Trophoblast cell (in vitro differentiated cells and primary cell): ENCODE measurements at regions not wholly inside any gene's neighbourhood (a gene's known extent, or its start where the extent isn't known, plus 50 kb on each side); places are given as distances from the start of the nearest gene placed in this dataset.

Source experiments
- DNase-seq, 2 donors: peaks; one replicate each; pipeline ENCODE4 v3.0.0-alpha.2; 2016
- H2AFZ ChIP-seq: 2 replicates; pipeline ENCODE4 v1.6.1; 2013; ENCODE audit warnings: low read length, moderate library complexity, mild to moderate bottlenecking; ENCODE audit not compliant: insufficient read depth, poor library complexity
- H2AK5ac ChIP-seq: 2 replicates; pipeline ENCODE4 v1.6.1; 2013; ENCODE audit warnings: mild to moderate bottlenecking, low read length
- H2BK120ac ChIP-seq: 2 replicates; pipeline ENCODE4 v1.6.1; 2013; ENCODE audit warnings: low read length, mild to moderate bottlenecking, moderate library complexity; ENCODE audit not compliant: insufficient read depth, poor library complexity
- H2BK12ac ChIP-seq: 2 replicates; pipeline ENCODE4 v1.6.1; 2013; ENCODE audit warnings: mild to moderate bottlenecking, low read length, moderate library complexity
- H2BK5ac ChIP-seq: 2 replicates; pipeline ENCODE4 v1.6.1; 2013; ENCODE audit warnings: low read length, low read depth, moderate library complexity, mild to moderate bottlenecking; ENCODE audit not compliant: poor library complexity
- H3K14ac ChIP-seq: 2 replicates; pipeline ENCODE4 v1.6.1; 2013; ENCODE audit warnings: mild to moderate bottlenecking, low read length
- H3K18ac ChIP-seq: 2 replicates; pipeline ENCODE4 v1.6.1; 2013; ENCODE audit warnings: mild to moderate bottlenecking, low read length
- H3K23ac ChIP-seq: 2 replicates; pipeline ENCODE4 v1.6.1; 2013; ENCODE audit warnings: low read length
- H3K27ac ChIP-seq: 2 replicates; pipeline ENCODE4 v1.5.1; 2013; ENCODE audit warnings: low read depth, mild to moderate bottlenecking, inconsistent platforms, low read length, moderate library complexity
- H3K27me3 ChIP-seq: 2 replicates; pipeline ENCODE4 v1.6.1; 2013; ENCODE audit warnings: inconsistent platforms, mild to moderate bottlenecking, low read length, moderate library complexity; ENCODE audit not compliant: insufficient read depth
- H3K36me3 ChIP-seq, 2 experiments: 1 replicate in 1 of 2; 2 replicates in 1 of 2; pipeline ENCODE4 v1.6.1; 2013; ENCODE audit warnings: low read length in 2 of 2, mild to moderate bottlenecking in 2 of 2, moderate library complexity in 1 of 2; ENCODE audit not compliant: insufficient read depth in 2 of 2, control insufficient read depth in 1 of 2
- H3K4ac ChIP-seq: 2 replicates; pipeline ENCODE4 v1.6.1; 2013; ENCODE audit warnings: low read depth, mild to moderate bottlenecking, low read length, moderate library complexity
- H3K4me1 ChIP-seq, 2 experiments: 1 replicate in 1 of 2; 2 replicates in 1 of 2; pipeline ENCODE4 v1.6.1; 2013; ENCODE audit warnings: low read length in 2 of 2, mild to moderate bottlenecking in 2 of 2, moderate library complexity in 1 of 2; ENCODE audit not compliant: insufficient read depth in 2 of 2, control insufficient read depth in 1 of 2
- H3K4me2 ChIP-seq: 2 replicates; pipeline ENCODE4 v1.6.1; 2013; ENCODE audit warnings: inconsistent platforms, mild to moderate bottlenecking, low read length, moderate library complexity
- H3K4me3 ChIP-seq: 2 replicates; pipeline ENCODE4 v1.5.1; 2013; ENCODE audit warnings: mild to moderate bottlenecking, low read depth, low read length, inconsistent platforms
- H3K79me1 ChIP-seq: one replicate; pipeline ENCODE4 v1.6.1; 2013; ENCODE audit warnings: low read length
- H3K79me2 ChIP-seq: 2 replicates; pipeline ENCODE4 v1.6.1; 2013; ENCODE audit warnings: low read length, mild to moderate bottlenecking; ENCODE audit not compliant: control insufficient read depth, insufficient read depth, poor library complexity
- H3K9ac ChIP-seq: 2 replicates; pipeline ENCODE4 v1.6.1; 2013; ENCODE audit warnings: mild to moderate bottlenecking, low read length
- H3K9me3 ChIP-seq: 2 replicates; pipeline ENCODE4 v1.6.1; 2013; ENCODE audit warnings: low read depth, mild to moderate bottlenecking, control low read depth, inconsistent platforms, low read length; ENCODE audit not compliant: insufficient read depth
- H4K12ac ChIP-seq: 2 replicates; pipeline ENCODE4 v1.6.1; 2013; ENCODE audit warnings: low read depth, mild to moderate bottlenecking, low read length, moderate library complexity
- H4K8ac ChIP-seq: 2 replicates; pipeline ENCODE4 v1.6.1; 2013; ENCODE audit warnings: low read depth, mild to moderate bottlenecking, low read length, moderate library complexity
- H4K91ac ChIP-seq: one replicate; pipeline ENCODE4 v1.6.1; 2013; ENCODE audit warnings: low read depth, mild to moderate bottlenecking, low read length, moderate library complexity
- WGBS: extraction: QIAGEN DNeasy Blood & Tissue Kit; methylation state at CpG from one replicate; pipeline ENCODE4 v1.1.7; 2013; ENCODE audit warnings: missing lambda C conversion rate; ENCODE audit not compliant: insufficient read length, insufficient coverage; ENCODE audit errors: extremely low coverage; 5-methylcytosine and 5-hydroxymethylcytosine counted together

DNA sequence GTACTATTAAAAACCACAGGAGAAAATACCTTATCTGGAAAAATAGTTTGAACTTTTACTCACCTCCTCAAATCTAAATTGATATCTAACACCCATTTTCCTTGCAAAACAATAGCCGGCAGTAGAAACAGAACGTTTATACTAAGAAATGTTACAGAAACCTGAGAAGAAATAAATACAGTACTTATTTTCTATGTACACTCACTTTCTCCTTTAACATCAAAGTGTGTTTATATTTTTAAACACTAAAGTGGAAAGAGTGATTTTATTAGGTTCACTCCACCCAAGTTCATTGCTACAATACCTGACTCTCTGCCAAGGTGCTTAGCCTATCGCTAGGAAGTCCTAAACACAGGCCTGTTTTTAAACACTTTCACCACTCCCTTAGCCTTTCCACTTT is 87.8 kb upstream of the TJP1 start:
- WGBS: no CpG with 5 or more reads among the region's 3 CpGs
- Histone ChIP-seq H3K14ac (no peak overlapping the region), H3K18ac (no peak overlapping the region), H3K27ac (no peak overlapping the region), H3K27me3 (no peaks in the 10 kb centered on the region), H4K8ac (no peak overlapping the region), H3K4me1 (no peaks in the 10 kb centered on the region), H4K12ac (no peak overlapping the region), H3K4me3 (no peak overlapping the region), H2AFZ (no peak overlapping the region), H2BK5ac (no peak overlapping the region), H3K9me3 (peaks cover 1% of the 10 kb centered on the region), H4K91ac (no peak overlapping the region), H2BK12ac (no peak overlapping the region), H3K4ac (no peak overlapping the region), H3K23ac (no peak overlapping the region), H3K79me2 (no peaks in the 10 kb centered on the region), H3K4me2 (no peak overlapping the region), H3K9ac (no peak overlapping the region), H2BK120ac (no peak overlapping the region), H2AK5ac (no peak overlapping the region), H3K79me1 (no peaks in the 10 kb centered on the region), H3K36me3 (no peaks in the 10 kb centered on the region)
- DNase-seq: no peak

GRCh38 chr15:29904757-29905417 is 82.6 kb upstream of the TJP1 start:
- no peak overlapping the region for H2AFZ ChIP-seq
- H3K14ac ChIP-seq: no peak overlapping the region
- no peak overlapping the region for H3K9ac ChIP-seq
- no peak overlapping the region for H4K8ac ChIP-seq
- WGBS: no CpG with 5 or more reads among the region's 4 CpGs
- H3K4me1 ChIP-seq: no peaks in the 10 kb centered on the region
- H4K91ac ChIP-seq: no peak overlapping the region
- no peak overlapping the region for H4K12ac ChIP-seq
- H3K23ac ChIP-seq: no peak overlapping the region
- H3K36me3 ChIP-seq: no peaks in the 10 kb centered on the region
- no peak overlapping the region for H2BK12ac ChIP-seq
- no peak overlapping the region for H3K4me3 ChIP-seq
- no peak overlapping the region for H3K4me2 ChIP-seq
- no peaks in the 10 kb centered on the region for H3K27me3 ChIP-seq
- H3K18ac ChIP-seq: no peak overlapping the region
- H3K79me2 ChIP-seq: no peaks in the 10 kb centered on the region
- H2BK5ac ChIP-seq: no peak overlapping the region
- no peak overlapping the region for H3K27ac ChIP-seq
- H3K79me1 ChIP-seq: no peaks in the 10 kb centered on the region
- DNase-seq: no peak
- no peak overlapping the region for H3K4ac ChIP-seq
- H3K9me3 ChIP-seq: no peaks in the 10 kb centered on the region
- H2BK120ac ChIP-seq: no peak overlapping the region
- no peak overlapping the region for H2AK5ac ChIP-seq

GRCh38 chr15:29903785-29904464 is 81.7 kb upstream of the TJP1 start:
- Histone ChIP-seq H3K4me3 (no peak overlapping the region), H2BK12ac (no peak overlapping the region), H3K23ac (no peak overlapping the region), H4K12ac (no peak overlapping the region), H3K36me3 (no peaks in the 10 kb centered on the region), H3K9ac (no peak overlapping the region), H2AK5ac (no peak overlapping the region), H3K79me2 (no peaks in the 10 kb centered on the region), H3K79me1 (no peaks in the 10 kb centered on the region), H3K14ac (no peak overlapping the region), H3K27me3 (no peaks in the 10 kb centered on the region), H2BK120ac (no peak overlapping the region), H3K9me3 (no peaks in the 10 kb centered on the region), H2BK5ac (no peak overlapping the region), H3K4ac (no peak overlapping the region), H4K91ac (no peak overlapping the region), H2AFZ (no peak overlapping the region), H3K18ac (no peak overlapping the region), H3K4me1 (no peaks in the 10 kb centered on the region), H4K8ac (no peak overlapping the region), H3K27ac (no peak overlapping the region), H3K4me2 (no peak overlapping the region)
- no CpG with 5 or more reads among the region's 6 CpGs for WGBS
- DNase-seq: no peak

DNA sequence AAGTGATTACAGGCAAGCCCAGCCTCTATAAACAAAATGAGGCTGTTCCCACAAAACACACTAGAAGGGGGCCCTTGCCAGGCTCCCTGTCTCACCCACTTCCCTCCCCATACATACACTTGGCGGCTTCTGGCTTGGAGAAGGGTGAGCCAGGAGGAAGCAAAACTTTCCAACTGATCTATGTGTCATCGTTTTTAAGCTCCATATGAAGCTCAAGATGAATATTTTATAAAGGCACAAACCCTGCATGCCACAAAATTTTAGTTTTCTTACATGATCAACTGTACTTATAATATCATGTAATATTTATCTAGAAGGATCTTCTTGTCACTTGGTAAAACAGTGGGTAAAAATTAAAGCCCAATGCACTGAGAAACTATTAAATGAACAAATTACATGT is 80.8 kb upstream of the TJP1 start:
- no peak overlapping the region for H4K12ac ChIP-seq
- H3K36me3 ChIP-seq: no peaks in the 10 kb centered on the region
- H3K9ac ChIP-seq: no peak overlapping the region
- no peaks in the 10 kb centered on the region for H3K4me1 ChIP-seq
- H3K79me2 ChIP-seq: no peaks in the 10 kb centered on the region
- H3K27me3 ChIP-seq: no peaks in the 10 kb centered on the region
- no peak overlapping the region for H3K4me3 ChIP-seq
- H3K18ac ChIP-seq: no peak overlapping the region
- H2BK5ac ChIP-seq: no peak overlapping the region
- H3K4me2 ChIP-seq: no peak overlapping the region
- H2AK5ac ChIP-seq: no peak overlapping the region
- no peak overlapping the region for H2BK120ac ChIP-seq
- H3K23ac ChIP-seq: no peak overlapping the region
- no peak overlapping the region for H3K27ac ChIP-seq
- no peaks in the 10 kb centered on the region for H3K79me1 ChIP-seq
- H3K9me3 ChIP-seq: no peaks in the 10 kb centered on the region
- H4K91ac ChIP-seq: no peak overlapping the region
- no peak overlapping the region for H2BK12ac ChIP-seq
- WGBS: no CpG with 5 or more reads among the region's 2 CpGs
- no peak overlapping the region for H3K14ac ChIP-seq
- H4K8ac ChIP-seq: no peak overlapping the region
- no peak for DNase-seq
- no peak overlapping the region for H2AFZ ChIP-seq
- H3K4ac ChIP-seq: no peak overlapping the region
